ENCODE measurements at regions not wholly inside any gene's neighbourhood (a gene's known extent, or its start where the extent isn't known, plus 50 kb on each side); places are given as distances from the start of the nearest gene placed in this dataset.

DNA sequence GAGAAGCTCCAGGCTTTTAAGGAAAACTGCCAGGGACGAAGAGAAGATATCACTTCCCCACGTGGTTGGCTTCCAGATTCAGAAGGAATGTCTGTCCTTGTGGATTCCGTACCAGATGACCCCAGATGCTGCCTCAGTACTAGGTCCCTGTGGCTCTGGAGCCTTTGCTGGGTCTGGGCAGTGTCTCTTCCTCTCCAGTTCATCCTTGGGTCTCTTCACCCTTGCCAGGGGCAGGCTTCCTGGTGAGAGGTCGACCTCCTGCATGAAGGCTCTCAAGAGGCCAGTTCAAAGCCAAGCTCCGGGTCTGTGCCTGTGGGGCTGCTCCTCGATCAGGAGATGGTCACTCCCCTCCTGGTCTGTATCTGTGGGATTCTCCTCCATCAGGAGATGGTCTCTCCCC, 74.7 kb upstream of the B3GAT1 start:
- Histone ChIP-seq H3K36me3 (ENCODE audit: control insufficient read depth in 1 of 2, insufficient read depth in 2 of 2, low read length in 2 of 2) (no peaks in the 10 kb centered on the region), H3K9me3 (ENCODE audit: control insufficient read depth in 1 of 2, low read length in 2 of 2) (no peaks in the 10 kb centered on the region), H3K4me1 (ENCODE audit: control insufficient read depth in 1 of 2, insufficient read depth in 2 of 2, low read length in 2 of 2) (no peaks in the 10 kb centered on the region), H3K27me3 (ENCODE audit: low read depth, low read length) (no peaks in the 10 kb centered on the region), H3K27ac (ENCODE audit: low read length) (no peak overlapping the region), H3K4me3 (ENCODE audit: low read depth in 1 of 2, low read length in 2 of 2) (no peak overlapping the region)

DNA sequence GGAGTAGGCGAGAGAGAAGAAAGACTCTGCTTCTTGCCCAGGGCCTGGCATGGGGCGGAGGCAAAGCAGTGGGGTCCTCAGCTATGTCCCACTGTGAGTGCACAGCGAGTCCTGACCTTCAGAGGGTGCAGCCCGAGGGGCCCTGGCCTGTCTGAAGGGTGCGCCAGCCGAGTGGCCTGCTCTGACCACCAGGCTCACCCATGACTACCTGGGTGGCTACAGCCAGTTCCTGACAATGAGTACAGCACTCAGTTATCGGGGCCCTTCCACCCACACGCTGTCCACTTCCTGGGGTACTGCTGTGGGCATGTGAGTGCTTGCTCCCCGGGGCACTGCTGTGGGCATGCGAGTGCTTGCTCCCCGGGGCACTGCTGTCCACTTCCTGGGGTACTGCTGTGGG, 74.1 kb upstream of the B3GAT1 start:
- H3K9me3 ChIP-seq (ENCODE audit: control insufficient read depth in 1 of 2, low read length in 2 of 2) = no peaks in the 10 kb centered on the region
- H3K27ac ChIP-seq (ENCODE audit: low read length) = no peak overlapping the region
- H3K4me1 ChIP-seq (ENCODE audit: control insufficient read depth in 1 of 2, insufficient read depth in 2 of 2, low read length in 2 of 2) = no peaks in the 10 kb centered on the region
- no peak overlapping the region for H3K4me3 ChIP-seq (ENCODE audit: low read depth in 1 of 2, low read length in 2 of 2)
- no peaks in the 10 kb centered on the region for H3K36me3 ChIP-seq (ENCODE audit: control insufficient read depth in 1 of 2, insufficient read depth in 2 of 2, low read length in 2 of 2)
- no peaks in the 10 kb centered on the region for H3K27me3 ChIP-seq (ENCODE audit: low read depth, low read length)

GRCh38 chr11:134485316-134485715, 73.3 kb upstream of the B3GAT1 start:
- no peak overlapping the region for H3K27ac ChIP-seq (ENCODE audit: low read length)
- no peaks in the 10 kb centered on the region for H3K36me3 ChIP-seq (ENCODE audit: control insufficient read depth in 1 of 2, insufficient read depth in 2 of 2, low read length in 2 of 2)
- H3K4me1 ChIP-seq (ENCODE audit: control insufficient read depth in 1 of 2, insufficient read depth in 2 of 2, low read length in 2 of 2) = no peaks in the 10 kb centered on the region
- no peaks in the 10 kb centered on the region for H3K9me3 ChIP-seq (ENCODE audit: control insufficient read depth in 1 of 2, low read length in 2 of 2)
- no peaks in the 10 kb centered on the region for H3K27me3 ChIP-seq (ENCODE audit: low read depth, low read length)
- no peak overlapping the region for H3K4me3 ChIP-seq (ENCODE audit: low read depth in 1 of 2, low read length in 2 of 2)

DNA sequence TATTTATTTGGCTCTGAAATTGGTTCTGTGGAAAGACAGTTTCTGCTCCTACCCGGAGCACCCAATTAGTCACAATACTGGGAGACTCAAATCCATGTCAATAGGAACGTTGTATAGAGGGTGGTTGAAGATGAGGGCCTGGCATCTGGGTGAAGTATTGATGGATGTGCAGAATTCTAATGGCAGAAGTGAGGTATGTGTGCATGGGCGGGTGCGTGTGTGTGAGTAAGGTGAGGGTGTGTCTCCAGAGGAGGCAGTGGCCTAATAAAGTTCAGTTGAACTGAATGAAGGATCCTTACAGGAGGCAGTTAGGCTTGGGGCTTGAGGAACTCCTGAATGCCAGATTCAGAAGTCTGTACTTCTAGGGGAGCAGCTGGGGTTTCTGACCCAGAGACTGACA, 71.8 kb upstream of the B3GAT1 start:
- Histone ChIP-seq H3K27ac (ENCODE audit: low read length) (no peak overlapping the region), H3K27me3 (ENCODE audit: low read depth, low read length) (no peaks in the 10 kb centered on the region), H3K9me3 (ENCODE audit: control insufficient read depth in 1 of 2, low read length in 2 of 2) (no peaks in the 10 kb centered on the region), H3K4me1 (ENCODE audit: control insufficient read depth in 1 of 2, insufficient read depth in 2 of 2, low read length in 2 of 2) (no peaks in the 10 kb centered on the region), H3K36me3 (ENCODE audit: control insufficient read depth in 1 of 2, insufficient read depth in 2 of 2, low read length in 2 of 2) (no peaks in the 10 kb centered on the region), H3K4me3 (ENCODE audit: low read depth in 1 of 2, low read length in 2 of 2) (no peak overlapping the region)

- Histone ChIP-seq H3K36me3 (ENCODE audit: control insufficient read depth in 1 of 2, insufficient read depth in 2 of 2, low read length in 2 of 2) (no peaks in the 10 kb centered on the region), H3K27ac (ENCODE audit: low read length) (no peak overlapping the region), H3K4me3 (ENCODE audit: low read depth in 1 of 2, low read length in 2 of 2) (no peak overlapping the region), H3K9me3 (ENCODE audit: control insufficient read depth in 1 of 2, low read length in 2 of 2) (no peaks in the 10 kb centered on the region), H3K4me1 (ENCODE audit: control insufficient read depth in 1 of 2, insufficient read depth in 2 of 2, low read length in 2 of 2) (no peaks in the 10 kb centered on the region), H3K27me3 (ENCODE audit: low read depth, low read length) (no peaks in the 10 kb centered on the region)
These were observed 71.2 kb upstream of the B3GAT1 start for GRCh38 chr11:134483291-134483690.

- H3K9me3 ChIP-seq (ENCODE audit: control insufficient read depth in 1 of 2, low read length in 2 of 2) = no peaks in the 10 kb centered on the region
- H3K4me1 ChIP-seq (ENCODE audit: control insufficient read depth in 1 of 2, insufficient read depth in 2 of 2, low read length in 2 of 2) = no peaks in the 10 kb centered on the region
- H3K27ac ChIP-seq (ENCODE audit: low read length) = no peak overlapping the region
- H3K4me3 ChIP-seq (ENCODE audit: low read depth in 1 of 2, low read length in 2 of 2) = no peak overlapping the region
- H3K27me3 ChIP-seq (ENCODE audit: low read depth, low read length) = no peaks in the 10 kb centered on the region
- H3K36me3 ChIP-seq (ENCODE audit: control insufficient read depth in 1 of 2, insufficient read depth in 2 of 2, low read length in 2 of 2) = no peaks in the 10 kb centered on the region
These were observed 70.8 kb upstream of the B3GAT1 start for GRCh38 chr11:134482865-134483264.

- no peak overlapping the region for H3K27ac ChIP-seq (ENCODE audit: low read length)
- no peaks in the 10 kb centered on the region for H3K4me1 ChIP-seq (ENCODE audit: control insufficient read depth in 1 of 2, insufficient read depth in 2 of 2, low read length in 2 of 2)
- no peaks in the 10 kb centered on the region for H3K27me3 ChIP-seq (ENCODE audit: low read depth, low read length)
- H3K9me3 ChIP-seq (ENCODE audit: control insufficient read depth in 1 of 2, low read length in 2 of 2) = no peaks in the 10 kb centered on the region
- H3K36me3 ChIP-seq (ENCODE audit: control insufficient read depth in 1 of 2, insufficient read depth in 2 of 2, low read length in 2 of 2) = no peaks in the 10 kb centered on the region
- H3K4me3 ChIP-seq (ENCODE audit: low read depth in 1 of 2, low read length in 2 of 2) = no peak overlapping the region
These were observed 70.0 kb upstream of the B3GAT1 start for GRCh38 chr11:134481933-134482527.

DNA sequence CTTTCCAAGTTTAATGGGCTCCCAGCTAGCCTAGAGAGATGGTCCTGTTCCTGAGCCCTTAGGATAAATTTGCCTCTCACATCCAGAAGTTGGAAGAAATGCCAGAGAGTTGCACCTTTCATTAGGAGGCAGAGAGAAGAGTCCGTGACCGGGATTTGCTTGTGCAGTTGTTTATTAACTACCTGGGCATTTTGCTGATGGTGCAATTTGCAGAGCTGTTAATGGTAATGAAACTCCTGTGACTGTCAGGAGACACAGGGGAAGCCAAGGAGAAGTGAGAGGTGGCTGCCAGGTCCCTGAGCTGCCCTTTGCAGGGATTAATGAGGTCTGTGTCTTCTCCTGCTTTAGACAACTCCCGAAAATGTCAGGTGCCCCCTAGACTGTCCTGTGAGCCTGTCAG, 69.1 kb upstream of the B3GAT1 start:
- Histone ChIP-seq H3K27me3 (ENCODE audit: low read depth, low read length) (no peaks in the 10 kb centered on the region), H3K9me3 (ENCODE audit: control insufficient read depth in 1 of 2, low read length in 2 of 2) (no peaks in the 10 kb centered on the region), H3K4me3 (ENCODE audit: low read depth in 1 of 2, low read length in 2 of 2) (no peak overlapping the region), H3K27ac (ENCODE audit: low read length) (no peak overlapping the region), H3K36me3 (ENCODE audit: control insufficient read depth in 1 of 2, insufficient read depth in 2 of 2, low read length in 2 of 2) (no peaks in the 10 kb centered on the region), H3K4me1 (ENCODE audit: control insufficient read depth in 1 of 2, insufficient read depth in 2 of 2, low read length in 2 of 2) (no peaks in the 10 kb centered on the region)

GRCh38 chr11:134480136-134480712, 68.2 kb upstream of the B3GAT1 start:
- H3K9me3 ChIP-seq (ENCODE audit: control insufficient read depth in 1 of 2, low read length in 2 of 2) = no peaks in the 10 kb centered on the region
- no peak overlapping the region for H3K4me3 ChIP-seq (ENCODE audit: low read depth in 1 of 2, low read length in 2 of 2)
- no peaks in the 10 kb centered on the region for H3K36me3 ChIP-seq (ENCODE audit: control insufficient read depth in 1 of 2, insufficient read depth in 2 of 2, low read length in 2 of 2)
- no peak overlapping the region for H3K27ac ChIP-seq (ENCODE audit: low read length)
- peaks cover 3% of the 10 kb centered on the region for H3K27me3 ChIP-seq (ENCODE audit: low read depth, low read length)
- no peaks in the 10 kb centered on the region for H3K4me1 ChIP-seq (ENCODE audit: control insufficient read depth in 1 of 2, insufficient read depth in 2 of 2, low read length in 2 of 2)

DNA sequence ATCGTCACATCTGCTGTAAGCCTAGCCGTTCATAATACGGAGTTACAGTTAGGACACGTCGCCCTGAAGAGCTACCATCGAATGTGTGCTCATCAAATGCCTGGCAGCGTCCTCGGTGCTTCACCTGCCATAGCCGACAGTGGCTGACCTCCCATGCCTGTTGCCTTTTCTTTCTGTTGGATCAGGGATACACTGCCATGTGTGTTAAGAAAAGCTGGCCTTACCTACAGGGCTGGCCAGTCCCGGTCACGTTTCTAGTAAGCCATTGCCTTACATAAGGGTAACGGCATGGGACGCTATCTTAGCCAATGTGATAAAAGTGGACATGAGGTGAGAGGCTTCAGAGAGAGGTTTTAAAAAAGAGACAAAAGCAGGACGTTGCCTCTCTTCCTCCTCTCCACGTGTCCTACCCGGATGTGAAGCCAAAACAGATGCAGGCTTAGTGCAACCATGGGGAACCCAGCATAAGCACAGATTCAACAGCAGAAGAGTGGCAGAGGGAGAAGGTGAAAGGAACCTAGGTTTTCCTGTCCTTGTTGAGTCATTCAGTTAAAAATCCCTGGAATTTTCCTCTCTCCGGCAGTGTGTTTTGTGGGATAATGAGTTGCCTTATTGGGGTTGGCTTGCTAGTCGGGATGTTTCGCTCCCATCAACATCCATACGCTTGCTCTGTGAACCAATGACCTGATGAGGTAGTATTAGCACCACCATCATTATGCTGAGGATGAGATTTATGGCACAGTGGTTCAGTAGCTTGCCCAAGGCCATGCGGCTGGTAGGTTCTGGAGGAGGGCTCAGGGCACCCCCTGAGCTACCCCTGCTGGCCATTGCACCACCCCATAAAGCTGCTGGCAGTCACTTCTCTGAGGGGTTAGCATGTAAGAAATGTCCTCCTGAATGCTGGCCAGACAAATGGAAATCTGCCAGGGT, 67.4 kb upstream of the B3GAT1 start:
- H3K4me1 ChIP-seq (ENCODE audit: control insufficient read depth in 1 of 2, insufficient read depth in 2 of 2, low read length in 2 of 2) = no peaks in the 10 kb centered on the region
- peaks cover 7% of the 10 kb centered on the region for H3K27me3 ChIP-seq (ENCODE audit: low read depth, low read length)
- no peak overlapping the region for H3K27ac ChIP-seq (ENCODE audit: low read length)
- no peaks in the 10 kb centered on the region for H3K9me3 ChIP-seq (ENCODE audit: control insufficient read depth in 1 of 2, low read length in 2 of 2)
- H3K36me3 ChIP-seq (ENCODE audit: control insufficient read depth in 1 of 2, insufficient read depth in 2 of 2, low read length in 2 of 2) = no peaks in the 10 kb centered on the region
- no peak overlapping the region for H3K4me3 ChIP-seq (ENCODE audit: low read depth in 1 of 2, low read length in 2 of 2)

GRCh38 chr11:134478611-134479010, 66.6 kb upstream of the B3GAT1 start:
- Histone ChIP-seq H3K27me3 (ENCODE audit: low read depth, low read length) (peaks cover 7% of the 10 kb centered on the region), H3K4me1 (ENCODE audit: control insufficient read depth in 1 of 2, insufficient read depth in 2 of 2, low read length in 2 of 2) (no peaks in the 10 kb centered on the region), H3K4me3 (ENCODE audit: low read depth in 1 of 2, low read length in 2 of 2) (no peak overlapping the region), H3K9me3 (ENCODE audit: control insufficient read depth in 1 of 2, low read length in 2 of 2) (no peaks in the 10 kb centered on the region), H3K27ac (ENCODE audit: low read length) (no peak overlapping the region), H3K36me3 (ENCODE audit: control insufficient read depth in 1 of 2, insufficient read depth in 2 of 2, low read length in 2 of 2) (no peaks in the 10 kb centered on the region)
